Thyroid gland (tissue), 4 donors: ENCODE measurements at regions not wholly inside any gene's neighbourhood (a gene's known extent, or its start where the extent isn't known, plus 50 kb on each side); places are given as distances from the start of the nearest gene placed in this dataset.

ENCODE experiments used
- DNase-seq, 2 donors: peaks; one replicate each; pipeline ENCODE4 v3.0.0-alpha.2; 2019
- H3K27ac ChIP-seq, 3 donors: fragments of 200-600 bp; sonication (generic); 1 replicate in 2 of 3; 2 replicates in 1 of 3; pipeline ENCODE4 v1.5.1; 2016 to 2019; ENCODE audit warnings: mild to moderate bottlenecking in 1 of 3, moderate library complexity in 1 of 3
- H3K27me3 ChIP-seq: fragments of 200-600 bp; sonication (generic); one replicate; pipeline ENCODE4 v1.5.1; 2019
- H3K36me3 ChIP-seq, 2 donors: fragments of 200-600 bp; sonication (generic); one replicate each; pipeline ENCODE4 v1.5.1; 2016 to 2019
- H3K4me1 ChIP-seq, 2 donors: fragments of 200-600 bp; sonication (generic); one replicate each; pipeline ENCODE4 v1.5.1; 2017 to 2019
- H3K4me3 ChIP-seq, 3 donors: fragments of 200-600 bp; sonication (generic); replicated peaks in 1 of 3; 1 replicate in 2 of 3; 2 replicates in 1 of 3; pipeline ENCODE4 v1.5.1; 2016; ENCODE audit warnings: mild to moderate bottlenecking in 1 of 3
- H3K9me3 ChIP-seq: fragments of 200-600 bp; sonication (generic); one replicate; pipeline ENCODE4 v1.5.1; 2017
- POLR2A ChIP-seq, 2 donors: fragments of 450-650 bp; IDR thresholded peaks; one replicate each; pipeline ENCODE4 v1.6.1; 2017; ENCODE audit warnings: antibody characterized with exemption in 2 of 2, mild to moderate bottlenecking in 2 of 2, moderate library complexity in 1 of 2
- WGBS, 2 donors: methylation state at CpG; one replicate each; pipeline ENCODE4 v1.1.5; 2017; 5-methylcytosine and 5-hydroxymethylcytosine counted together
- intact Hi-C: fragments of 100-400 bp; cut with DNase I; formaldehyde crosslinking; loops from one replicate; pipeline ENCODE4 v1.15.1; 2023
- TF ChIP-seq, protein P1 (sequence below), 6 experiments: fragments of 200-600 bp in 3 of 6; fragments of 450-650 bp in 3 of 6; sonication (generic) in 3 of 6; IDR thresholded peaks; one replicate each; pipeline ENCODE4 v1.5.1; 2016 to 2019; ENCODE audit warnings: antibody characterized with exemption in 6 of 6, mild to moderate bottlenecking in 2 of 6, inconsistent platforms in 1 of 6, moderate library complexity in 1 of 6

- intact Hi-C loops, result no loop called here
- no peaks in the 10 kb centered on the region for H3K27me3 ChIP-seq
- no peaks in the 10 kb centered on the region for H3K36me3 ChIP-seq
- TF ChIP-seq, protein P1, sequence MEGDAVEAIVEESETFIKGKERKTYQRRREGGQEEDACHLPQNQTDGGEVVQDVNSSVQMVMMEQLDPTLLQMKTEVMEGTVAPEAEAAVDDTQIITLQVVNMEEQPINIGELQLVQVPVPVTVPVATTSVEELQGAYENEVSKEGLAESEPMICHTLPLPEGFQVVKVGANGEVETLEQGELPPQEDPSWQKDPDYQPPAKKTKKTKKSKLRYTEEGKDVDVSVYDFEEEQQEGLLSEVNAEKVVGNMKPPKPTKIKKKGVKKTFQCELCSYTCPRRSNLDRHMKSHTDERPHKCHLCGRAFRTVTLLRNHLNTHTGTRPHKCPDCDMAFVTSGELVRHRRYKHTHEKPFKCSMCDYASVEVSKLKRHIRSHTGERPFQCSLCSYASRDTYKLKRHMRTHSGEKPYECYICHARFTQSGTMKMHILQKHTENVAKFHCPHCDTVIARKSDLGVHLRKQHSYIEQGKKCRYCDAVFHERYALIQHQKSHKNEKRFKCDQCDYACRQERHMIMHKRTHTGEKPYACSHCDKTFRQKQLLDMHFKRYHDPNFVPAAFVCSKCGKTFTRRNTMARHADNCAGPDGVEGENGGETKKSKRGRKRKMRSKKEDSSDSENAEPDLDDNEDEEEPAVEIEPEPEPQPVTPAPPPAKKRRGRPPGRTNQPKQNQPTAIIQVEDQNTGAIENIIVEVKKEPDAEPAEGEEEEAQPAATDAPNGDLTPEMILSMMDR (IDR thresholded peaks at IDR 0.05), result no peak
- no peak for TF ChIP-seq POLR2A (IDR thresholded peaks at IDR 0.05)
- no peak for DNase-seq
- no peak overlapping the region for H3K27ac ChIP-seq
- no peaks in the 10 kb centered on the region for H3K4me1 ChIP-seq
- no peak overlapping the region for H3K4me3 ChIP-seq
- H3K9me3 ChIP-seq, result no peaks in the 10 kb centered on the region
These were observed 301.8 kb upstream of the ZWINT start for GRCh38 chr10:56662765-56663447.

- no peak overlapping the region for H3K27ac ChIP-seq
- H3K4me1 ChIP-seq, result no peaks in the 10 kb centered on the region
- intact Hi-C loops, result no loop called here
- TF ChIP-seq POLR2A (IDR thresholded peaks at IDR 0.05), result no peak
- TF ChIP-seq, protein P1 (IDR thresholded peaks at IDR 0.05), result no peak
- H3K4me3 ChIP-seq, result no peak overlapping the region
- H3K27me3 ChIP-seq, result no peaks in the 10 kb centered on the region
- H3K36me3 ChIP-seq, result no peaks in the 10 kb centered on the region
- WGBS, 2 donors, result 54 to 58% methylated on average over 1 of the region's 1 CpG
- DNase-seq, result no peak
- H3K9me3 ChIP-seq, result no peaks in the 10 kb centered on the region
These were observed 292.2 kb upstream of the ZWINT start for GRCh38 chr10:56653289-56653688.

- Histone ChIP-seq H3K4me1 (no peaks in the 10 kb centered on the region), H3K36me3 (no peaks in the 10 kb centered on the region), H3K27ac (no peak overlapping the region), H3K9me3 (no peaks in the 10 kb centered on the region), H3K27me3 (no peaks in the 10 kb centered on the region), H3K4me3 (no peak overlapping the region)
- DNase-seq, result no peak
- intact Hi-C loops, result no loop called here
- TF ChIP-seq, protein P1 (IDR thresholded peaks at IDR 0.05), result no peak
- TF ChIP-seq POLR2A (IDR thresholded peaks at IDR 0.05), result no peak
- WGBS, 2 donors, result 76 to 86% methylated on average over 12 to 13 of the region's 13 CpGs
These were observed 285.5 kb upstream of the ZWINT start for GRCh38 chr10:56646329-56647111.

GRCh38 chr10:56633876-56634452 is 272.9 kb upstream of the ZWINT start:
- Histone ChIP-seq H3K27ac (no peak overlapping the region), H3K4me3 (no peak overlapping the region), H3K9me3 (no peaks in the 10 kb centered on the region), H3K27me3 (no peaks in the 10 kb centered on the region), H3K4me1 (no peaks in the 10 kb centered on the region), H3K36me3 (no peaks in the 10 kb centered on the region)
- TF ChIP-seq POLR2A (IDR thresholded peaks at IDR 0.05), result no peak
- TF ChIP-seq, protein P1 (IDR thresholded peaks at IDR 0.05), result no peak
- WGBS, 2 donors, result 74 to 90% methylated on average over 1 of the region's 1 CpG
- no peak for DNase-seq
- intact Hi-C loops, result no loop called here

DNA sequence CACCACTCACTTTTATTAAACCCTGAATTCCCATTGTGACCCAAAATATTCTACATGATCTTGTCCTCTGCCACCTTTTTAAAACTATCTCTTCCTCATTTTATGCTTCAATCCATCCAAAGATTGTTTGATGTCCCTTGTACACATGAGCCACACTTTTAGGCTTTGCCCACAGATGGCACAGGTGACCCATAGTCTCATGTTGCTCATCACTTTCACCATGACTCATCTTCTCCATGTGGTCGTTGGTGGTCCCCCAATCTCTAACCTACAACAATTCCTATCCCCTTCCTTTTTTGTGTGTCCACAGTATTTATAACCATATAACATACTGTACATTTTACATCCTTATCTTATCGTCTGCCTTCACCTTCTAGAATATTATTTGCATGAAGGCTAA is 271.5 kb upstream of the ZWINT start:
- no peak for TF ChIP-seq POLR2A (IDR thresholded peaks at IDR 0.05)
- TF ChIP-seq, protein P1 (IDR thresholded peaks at IDR 0.05), result no peak

More for the DNA sequence above, 271.5 kb upstream of the ZWINT start:
- intact Hi-C loops, result no loop called here
- no peaks in the 10 kb centered on the region for H3K36me3 ChIP-seq
- H3K9me3 ChIP-seq, result no peaks in the 10 kb centered on the region
- no peak for DNase-seq
- WGBS, 2 donors, result 70 to 79% methylated on average over 2 of the region's 2 CpGs
- no peak overlapping the region for H3K27ac ChIP-seq
- no peaks in the 10 kb centered on the region for H3K27me3 ChIP-seq
- H3K4me3 ChIP-seq, result no peak overlapping the region
- H3K4me1 ChIP-seq, result no peaks in the 10 kb centered on the region
